Suprapubic skin (tissue), 4 donors: ENCODE measurements at regions not wholly inside any gene's neighbourhood (a gene's known extent, or its start where the extent isn't known, plus 50 kb on each side); places are given as distances from the start of the nearest gene placed in this dataset.

Experiments
- DNase-seq, 2 donors: peaks; one replicate each; pipeline ENCODE4 v3.0.0-alpha.2; 2019; ENCODE audit warnings: low spot score in 2 of 2
- H3K27ac ChIP-seq: fragments of 200-600 bp; sonication (generic); one replicate; pipeline ENCODE4 v1.5.1; 2019
- H3K27me3 ChIP-seq: fragments of 200-600 bp; sonication (generic); one replicate; pipeline ENCODE4 v1.5.1; 2019
- H3K36me3 ChIP-seq: fragments of 200-600 bp; sonication (generic); one replicate; pipeline ENCODE4 v1.5.1; 2019
- H3K4me1 ChIP-seq: fragments of 200-600 bp; sonication (generic); one replicate; pipeline ENCODE4 v1.5.1; 2019
- H3K4me3 ChIP-seq: fragments of 200-600 bp; sonication (generic); one replicate; pipeline ENCODE4 v1.5.1; 2019; ENCODE audit warnings: mild to moderate bottlenecking
- H3K9me3 ChIP-seq: fragments of 200-600 bp; sonication (generic); one replicate; pipeline ENCODE4 v1.5.1; 2019
- EP300 ChIP-seq: sonication (generic); formaldehyde crosslinking; IDR thresholded peaks from one replicate; pipeline ENCODE4 v1.6.1; 2017; ENCODE audit warnings: antibody characterized with exemption
- POLR2A ChIP-seq, 2 donors: fragments of 450-650 bp; IDR thresholded peaks; one replicate each; pipeline ENCODE4 v1.6.1; 2017; ENCODE audit warnings: antibody characterized with exemption in 2 of 2, mild to moderate bottlenecking in 2 of 2, moderate library complexity in 2 of 2
- POLR2AphosphoS5 ChIP-seq, 3 donors: sonication (generic); formaldehyde crosslinking; IDR thresholded peaks; one replicate each; pipeline ENCODE4 v1.6.1; 2017; ENCODE audit warnings: antibody characterized with exemption in 3 of 3
- WGBS: methylation state at CpG from one replicate; pipeline ENCODE4 v1.1.5; 2018; 5-methylcytosine and 5-hydroxymethylcytosine counted together
- TF ChIP-seq, protein P1 (sequence below), 2 donors: fragments of 200-600 bp in 1 of 2; fragments of 450-650 bp in 1 of 2; sonication (generic) in 1 of 2; IDR thresholded peaks; one replicate each; pipeline ENCODE4 v1.5.1; 2016 to 2019; ENCODE audit warnings: antibody characterized with exemption in 2 of 2, mild to moderate bottlenecking in 1 of 2, moderate library complexity in 1 of 2

- Histone ChIP-seq H3K4me1 (no peaks in the 10 kb centered on the region), H3K4me3 (no peak overlapping the region), H3K27me3 (no peaks in the 10 kb centered on the region), H3K27ac (no peak overlapping the region), H3K9me3 (no peaks in the 10 kb centered on the region), H3K36me3 (no peaks in the 10 kb centered on the region)
- TF ChIP-seq, protein P1, sequence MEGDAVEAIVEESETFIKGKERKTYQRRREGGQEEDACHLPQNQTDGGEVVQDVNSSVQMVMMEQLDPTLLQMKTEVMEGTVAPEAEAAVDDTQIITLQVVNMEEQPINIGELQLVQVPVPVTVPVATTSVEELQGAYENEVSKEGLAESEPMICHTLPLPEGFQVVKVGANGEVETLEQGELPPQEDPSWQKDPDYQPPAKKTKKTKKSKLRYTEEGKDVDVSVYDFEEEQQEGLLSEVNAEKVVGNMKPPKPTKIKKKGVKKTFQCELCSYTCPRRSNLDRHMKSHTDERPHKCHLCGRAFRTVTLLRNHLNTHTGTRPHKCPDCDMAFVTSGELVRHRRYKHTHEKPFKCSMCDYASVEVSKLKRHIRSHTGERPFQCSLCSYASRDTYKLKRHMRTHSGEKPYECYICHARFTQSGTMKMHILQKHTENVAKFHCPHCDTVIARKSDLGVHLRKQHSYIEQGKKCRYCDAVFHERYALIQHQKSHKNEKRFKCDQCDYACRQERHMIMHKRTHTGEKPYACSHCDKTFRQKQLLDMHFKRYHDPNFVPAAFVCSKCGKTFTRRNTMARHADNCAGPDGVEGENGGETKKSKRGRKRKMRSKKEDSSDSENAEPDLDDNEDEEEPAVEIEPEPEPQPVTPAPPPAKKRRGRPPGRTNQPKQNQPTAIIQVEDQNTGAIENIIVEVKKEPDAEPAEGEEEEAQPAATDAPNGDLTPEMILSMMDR (IDR thresholded peaks at IDR 0.05), result no peak
- peak in 1 of 3 donors; percentile 61 for TF ChIP-seq POLR2AphosphoS5 (IDR thresholded peaks at IDR 0.05)
- no peak for TF ChIP-seq EP300
- DNase-seq, result no peak
- 56% methylated on average over 3 of the region's 3 CpGs for WGBS
Observed at GRCh38 chr12:115132145-115132544, 448.2 kb upstream of the TBX3 start.

DNA sequence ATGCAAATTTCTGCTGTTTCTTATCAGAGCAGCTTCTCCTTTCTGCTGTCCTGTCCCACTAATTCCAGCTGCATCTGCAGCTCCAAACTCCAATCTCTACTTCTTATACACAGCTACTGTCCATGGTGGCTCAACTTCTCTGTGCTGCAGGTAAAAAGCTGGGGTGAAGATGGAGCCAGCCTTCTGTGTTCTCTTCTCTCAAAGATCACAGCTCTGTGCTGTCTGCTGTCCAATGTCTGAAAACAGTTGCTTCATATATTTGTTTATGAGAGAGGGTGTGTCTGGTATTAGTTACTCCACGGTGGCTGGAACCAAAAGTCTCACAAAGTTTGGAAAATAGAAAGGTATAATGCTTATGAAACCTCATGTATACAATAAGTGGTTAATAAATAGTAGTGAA is 445.8 kb upstream of the TBX3 start:
- Histone ChIP-seq H3K27ac (no peak overlapping the region), H3K36me3 (no peaks in the 10 kb centered on the region), H3K4me1 (no peaks in the 10 kb centered on the region), H3K9me3 (no peaks in the 10 kb centered on the region), H3K27me3 (no peaks in the 10 kb centered on the region), H3K4me3 (no peak overlapping the region)
- no peak for TF ChIP-seq EP300
- TF ChIP-seq, protein P1 (IDR thresholded peaks at IDR 0.05), result no peak
- no peak for TF ChIP-seq POLR2AphosphoS5 (IDR thresholded peaks at IDR 0.05)
- no peak for TF ChIP-seq POLR2A (IDR thresholded peaks at IDR 0.05)
- WGBS, result 32% methylated on average over 1 of the region's 1 CpG
- DNase-seq, result no peak

DNA sequence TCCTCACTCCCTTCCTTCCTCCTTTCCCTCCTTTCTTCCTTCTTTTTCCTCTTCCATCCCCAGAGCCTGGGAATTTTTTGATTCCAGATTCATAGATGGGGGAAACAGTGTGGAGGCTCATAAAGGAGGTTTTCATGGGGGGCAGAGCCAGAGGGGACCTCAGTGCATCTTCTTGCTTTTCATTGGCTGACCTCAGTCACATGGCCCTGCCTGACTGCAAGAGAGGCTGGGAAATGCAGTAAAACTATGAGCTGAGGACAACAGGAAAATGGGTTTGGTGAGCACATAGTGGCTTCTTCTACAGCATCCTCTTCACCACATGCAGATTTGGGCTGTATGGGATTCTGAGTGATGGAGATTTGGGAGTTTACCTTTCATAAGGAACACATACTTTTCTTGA is 437.1 kb upstream of the TBX3 start:
- no peak for TF ChIP-seq POLR2AphosphoS5 (IDR thresholded peaks at IDR 0.05)
- TF ChIP-seq, protein P1 (IDR thresholded peaks at IDR 0.05), result no peak
- TF ChIP-seq POLR2A (IDR thresholded peaks at IDR 0.05), result no peak
- TF ChIP-seq EP300, result no peak
- no peak for DNase-seq
- Histone ChIP-seq H3K27ac (no peak overlapping the region), H3K4me3 (no peak overlapping the region), H3K36me3 (no peaks in the 10 kb centered on the region), H3K9me3 (no peaks in the 10 kb centered on the region), H3K27me3 (no peaks in the 10 kb centered on the region), H3K4me1 (no peaks in the 10 kb centered on the region)

DNA sequence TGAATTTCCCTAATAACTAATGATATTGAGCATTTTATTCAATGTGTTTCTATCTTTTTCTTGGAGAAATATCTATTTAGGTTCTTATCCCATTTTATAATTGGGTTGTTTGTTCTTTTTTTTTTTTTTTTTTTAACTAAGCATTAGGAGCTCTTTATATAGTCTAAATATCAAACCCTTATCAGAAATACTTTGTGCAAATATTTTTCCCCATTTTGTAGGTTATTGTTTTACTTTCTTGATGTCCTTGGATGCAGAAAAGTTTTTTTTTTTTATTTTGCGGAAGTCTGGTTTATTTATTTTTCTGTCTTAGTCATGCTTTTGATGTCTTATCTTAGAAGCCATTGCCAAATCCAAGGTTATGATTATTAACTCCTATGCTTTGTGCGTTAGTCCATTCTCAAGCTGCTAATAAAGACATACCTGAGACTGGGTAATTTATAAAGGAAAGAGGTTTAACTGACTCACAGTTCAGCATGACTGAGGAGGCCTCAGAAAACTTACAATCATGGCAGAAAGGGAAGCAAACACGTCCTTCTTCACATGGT is 434.3 kb upstream of the TBX3 start:
- no peak overlapping the region for H3K4me3 ChIP-seq
- H3K27me3 ChIP-seq, result no peaks in the 10 kb centered on the region
- H3K27ac ChIP-seq, result no peak overlapping the region
- TF ChIP-seq, protein P1 (IDR thresholded peaks at IDR 0.05), result no peak
- no peak for TF ChIP-seq POLR2A (IDR thresholded peaks at IDR 0.05)
- no peak for TF ChIP-seq EP300
- no peak for TF ChIP-seq POLR2AphosphoS5 (IDR thresholded peaks at IDR 0.05)
- no peaks in the 10 kb centered on the region for H3K9me3 ChIP-seq
- H3K36me3 ChIP-seq, result no peaks in the 10 kb centered on the region
- H3K4me1 ChIP-seq, result no peaks in the 10 kb centered on the region
- WGBS, result 94% methylated on average over 3 of the region's 3 CpGs
- no peak for DNase-seq

DNA sequence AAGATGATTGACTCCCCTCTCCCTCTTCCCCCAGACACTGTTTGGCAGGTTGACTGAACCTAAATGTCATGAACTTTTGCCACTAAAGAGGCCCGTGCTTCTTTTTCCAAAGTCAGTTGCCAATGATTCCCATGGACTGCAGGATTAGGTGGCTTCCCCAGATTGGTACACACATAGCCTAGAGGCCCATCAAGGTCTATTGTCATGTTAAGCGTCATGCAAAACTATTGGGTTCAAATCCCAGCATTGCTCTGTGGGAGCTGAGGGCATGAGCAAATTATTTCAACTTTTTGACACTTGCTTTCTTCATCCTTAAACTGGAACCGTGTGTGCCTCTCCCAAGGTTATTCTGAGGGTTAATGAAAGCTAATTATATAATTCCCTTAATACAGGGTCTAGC is 430.2 kb upstream of the TBX3 start:
- TF ChIP-seq, protein P1 (IDR thresholded peaks at IDR 0.05), result no peak
- TF ChIP-seq POLR2A (IDR thresholded peaks at IDR 0.05) (no peak), EP300 (no peak), POLR2AphosphoS5 (IDR thresholded peaks at IDR 0.05) (no peak)
- Histone ChIP-seq H3K27ac (no peak overlapping the region), H3K4me1 (no peaks in the 10 kb centered on the region), H3K36me3 (no peaks in the 10 kb centered on the region), H3K4me3 (no peak overlapping the region), H3K27me3 (no peaks in the 10 kb centered on the region), H3K9me3 (no peaks in the 10 kb centered on the region)
- DNase-seq, result no peak
- 91% methylated on average over 3 of the region's 3 CpGs for WGBS
